Ascending aorta (tissue), 2 donors: ENCODE measurements at regions not wholly inside any gene's neighbourhood (a gene's known extent, or its start where the extent isn't known, plus 50 kb on each side); places are given as distances from the start of the nearest gene placed in this dataset.

Source experiments
- DNase-seq, 2 donors: peaks; one replicate each; pipeline ENCODE4 v3.0.0-alpha.2; 2019; ENCODE audit warnings: low spot score in 2 of 2
- H3K27ac ChIP-seq, 2 donors: fragments of 200-600 bp; sonication (generic); one replicate each; pipeline ENCODE4 v1.5.1; 2016 to 2017; ENCODE audit warnings: mild to moderate bottlenecking in 1 of 2
- H3K27me3 ChIP-seq: fragments of 200-600 bp; sonication (generic); one replicate; pipeline ENCODE4 v1.5.1; 2017
- H3K36me3 ChIP-seq, 2 donors: fragments of 200-600 bp; sonication (generic); one replicate each; pipeline ENCODE4 v1.5.1; 2016
- H3K4me1 ChIP-seq, 2 donors: fragments of 200-600 bp; sonication (generic); one replicate each; pipeline ENCODE4 v1.5.1; 2016 to 2017; ENCODE audit warnings: mild to moderate bottlenecking in 1 of 2
- H3K4me3 ChIP-seq, 2 donors: fragments of 200-600 bp; sonication (generic); one replicate each; pipeline ENCODE4 v1.5.1; 2016 to 2017; ENCODE audit warnings: mild to moderate bottlenecking in 1 of 2
- H3K9me3 ChIP-seq, 2 donors: fragments of 200-600 bp; sonication (generic); one replicate each; pipeline ENCODE4 v1.5.1; 2016
- CTCF ChIP-seq, 3 experiments: fragments of 200-600 bp in 2 of 3; fragments of 450-650 bp in 1 of 3; sonication (generic) in 2 of 3; IDR thresholded peaks; one replicate each; pipeline ENCODE4 v1.5.1; 2016 to 2019; ENCODE audit warnings: antibody characterized with exemption in 3 of 3, mild to moderate bottlenecking in 1 of 3, moderate library complexity in 1 of 3
- intact Hi-C: fragments of 100-400 bp; cut with DNase I; formaldehyde crosslinking; loops from one replicate; pipeline ENCODE4 v1.15.1; 2023

GRCh38 chr2:204089105-204089504 is 152.5 kb downstream of the ICOS start:
- Histone ChIP-seq H3K4me1 (no peaks in the 10 kb centered on the region), H3K27me3 (no peaks in the 10 kb centered on the region), H3K36me3 (no peaks in the 10 kb centered on the region), H3K4me3 (no peak overlapping the region), H3K27ac (no peak overlapping the region), H3K9me3 (peaks cover 0 to 7% of the 10 kb centered on the region in 2 donors)
- DNase-seq: no peak
- no peak for TF ChIP-seq CTCF (IDR thresholded peaks at IDR 0.05)
- intact Hi-C loops: no loop called here

DNA sequence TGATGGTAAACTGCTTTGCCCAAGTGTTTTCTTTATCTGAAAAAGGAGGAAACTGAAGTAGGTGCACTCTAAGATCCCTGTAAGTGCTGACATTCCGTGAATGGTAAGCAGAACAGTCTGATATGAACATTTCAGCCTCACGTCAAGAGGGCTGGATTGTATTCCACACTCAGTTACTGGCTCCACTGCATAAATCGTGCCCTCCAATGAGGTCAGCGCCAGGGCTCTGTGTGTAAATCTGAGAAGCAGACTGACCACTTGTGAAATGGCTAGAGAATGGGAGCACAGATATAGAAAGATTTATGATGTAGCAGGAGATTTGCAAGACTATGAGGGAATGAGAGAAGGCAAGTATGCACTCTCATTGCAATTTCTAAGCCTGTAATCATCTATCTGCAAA is 153.0 kb downstream of the ICOS start:
- intact Hi-C loops: no loop called here
- no peak overlapping the region for H3K4me3 ChIP-seq
- H3K4me1 ChIP-seq: no peaks in the 10 kb centered on the region
- DNase-seq: no peak
- TF ChIP-seq CTCF (IDR thresholded peaks at IDR 0.05): no peak
- H3K9me3 ChIP-seq: peaks cover 0 to 7% of the 10 kb centered on the region in 2 donors
- no peaks in the 10 kb centered on the region for H3K27me3 ChIP-seq
- no peaks in the 10 kb centered on the region for H3K36me3 ChIP-seq
- H3K27ac ChIP-seq: no peak overlapping the region

DNA sequence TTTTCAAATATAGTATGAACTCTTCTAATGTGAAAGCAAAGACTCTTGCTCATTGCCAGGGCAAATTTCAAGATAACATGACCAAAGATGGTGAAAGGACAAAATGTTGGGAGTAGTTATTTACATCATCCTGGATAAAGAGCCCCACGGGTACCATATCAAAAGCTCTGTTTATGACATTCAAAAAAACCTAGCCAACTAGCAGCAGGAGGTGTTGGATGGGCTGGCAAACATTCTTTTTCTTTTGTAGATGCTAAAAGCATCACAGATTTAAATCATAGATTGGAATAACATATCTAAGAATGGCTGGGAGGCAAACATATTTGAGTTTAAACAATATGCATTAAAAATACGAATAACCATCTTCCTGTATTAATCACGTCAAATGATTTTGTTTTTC is 153.5 kb downstream of the ICOS start:
- Histone ChIP-seq H3K4me3 (no peak overlapping the region), H3K9me3 (peaks cover 0 to 7% of the 10 kb centered on the region in 2 donors), H3K27me3 (no peaks in the 10 kb centered on the region), H3K27ac (no peak overlapping the region), H3K4me1 (no peaks in the 10 kb centered on the region), H3K36me3 (no peaks in the 10 kb centered on the region)
- intact Hi-C loops: no loop called here
- no peak for TF ChIP-seq CTCF (IDR thresholded peaks at IDR 0.05)
- no peak for DNase-seq

- no peak for TF ChIP-seq CTCF (IDR thresholded peaks at IDR 0.05)
- Histone ChIP-seq H3K27me3 (no peaks in the 10 kb centered on the region), H3K9me3 (no peaks in the 10 kb centered on the region), H3K4me3 (no peak overlapping the region), H3K27ac (no peak overlapping the region), H3K36me3 (no peaks in the 10 kb centered on the region), H3K4me1 (no peaks in the 10 kb centered on the region)
- intact Hi-C loops: no loop called here
- no peak for DNase-seq
These were observed 168.2 kb downstream of the ICOS start for GRCh38 chr2:204104811-204105210.

DNA sequence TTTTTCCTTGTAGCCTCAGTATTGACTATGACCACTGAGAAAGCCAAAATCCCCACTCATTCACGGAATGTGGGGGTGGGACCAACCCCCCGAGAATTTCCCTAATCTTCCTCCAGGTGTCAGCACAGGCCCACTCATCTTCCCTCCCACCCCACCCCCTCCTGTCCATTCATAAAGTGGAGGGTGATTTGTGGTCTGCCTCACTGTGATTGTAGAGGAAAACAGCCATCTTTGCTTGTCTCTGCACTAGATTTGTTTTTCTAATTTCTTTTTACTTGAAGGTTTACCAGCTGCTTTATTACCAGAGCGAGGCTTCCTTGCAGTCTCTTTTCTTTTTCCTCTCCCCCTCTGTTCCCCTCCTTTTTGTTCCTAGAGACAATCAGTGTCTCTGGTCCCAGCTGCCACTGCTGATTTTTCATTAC is 171.8 kb downstream of the ICOS start:
- Histone ChIP-seq H3K4me3 (no peak overlapping the region), H3K27ac (no peak overlapping the region), H3K36me3 (no peaks in the 10 kb centered on the region), H3K4me1 (peaks cover 0 to 7% of the 10 kb centered on the region in 2 donors), H3K9me3 (no peaks in the 10 kb centered on the region), H3K27me3 (no peaks in the 10 kb centered on the region)
- TF ChIP-seq CTCF (IDR thresholded peaks at IDR 0.05): peak in 2 of 3 experiments; percentile 31 to 33
- no peak for DNase-seq
- intact Hi-C loops: no loop called here

GRCh38 chr2:204108781-204109295 is 172.3 kb downstream of the ICOS start:
- intact Hi-C loops: no loop called here
- TF ChIP-seq CTCF (IDR thresholded peaks at IDR 0.05): no peak
- no peaks in the 10 kb centered on the region for H3K36me3 ChIP-seq
- H3K4me1 ChIP-seq: peaks cover 0 to 7% of the 10 kb centered on the region in 2 donors
- no peaks in the 10 kb centered on the region for H3K27me3 ChIP-seq
- H3K4me3 ChIP-seq: no peak overlapping the region
- no peaks in the 10 kb centered on the region for H3K9me3 ChIP-seq
- no peak for DNase-seq
- H3K27ac ChIP-seq: no peak overlapping the region
